Chondrocyte (in vitro differentiated cells): ENCODE measurements at regions not wholly inside any gene's neighbourhood (a gene's known extent, or its start where the extent isn't known, plus 50 kb on each side); places are given as distances from the start of the nearest gene placed in this dataset.
A peak's percentile ranks its signal among the peaks of the same experiment; 100 is the strongest.
"Not testable (repeated sequence)": the region's sequence is repeated elsewhere in the genome, so short reads cannot be mapped to it uniquely, and the experiment has no call there.

ENCODE experiments used
- DNase-seq: peaks from one replicate; pipeline ENCODE4 v3.0.0; 2021; ENCODE audit warnings: mixed read lengths, low spot score
- H3K27ac Mint-ChIP-seq: one replicate; pipeline ENCODE4 v1.8.0; 2021; ENCODE audit warnings: mild to moderate bottlenecking, moderate library complexity, mixed read lengths; ENCODE audit not compliant: unreplicated experiment
- H3K27me3 Mint-ChIP-seq: 2 replicates; pipeline ENCODE4 v1.8.0; 2021; ENCODE audit warnings: low read depth, mixed read lengths
- H3K36me3 Mint-ChIP-seq: 2 replicates; pipeline ENCODE4 v1.8.0; 2021; ENCODE audit warnings: low read depth, mixed read lengths
- H3K4me1 Mint-ChIP-seq: 2 replicates; pipeline ENCODE4 v1.8.0; 2021; ENCODE audit warnings: low read depth, mild to moderate bottlenecking, mixed read lengths
- H3K4me3 Mint-ChIP-seq: one replicate; pipeline ENCODE4 v1.8.0; 2021; ENCODE audit warnings: mild to moderate bottlenecking, moderate library complexity, mixed read lengths; ENCODE audit not compliant: unreplicated experiment
- H3K9me3 Mint-ChIP-seq: 2 replicates; pipeline ENCODE4 v1.8.0; 2021; ENCODE audit warnings: low read depth, mixed read lengths
- TF ChIP-seq, protein P1 (sequence below): fragments of 200-600 bp; sonication (generic); IDR thresholded peaks from 2 replicates; pipeline ENCODE4 v1.5.0; 2021; ENCODE audit warnings: antibody characterized with exemption, mild to moderate bottlenecking, moderate library complexity

DNA sequence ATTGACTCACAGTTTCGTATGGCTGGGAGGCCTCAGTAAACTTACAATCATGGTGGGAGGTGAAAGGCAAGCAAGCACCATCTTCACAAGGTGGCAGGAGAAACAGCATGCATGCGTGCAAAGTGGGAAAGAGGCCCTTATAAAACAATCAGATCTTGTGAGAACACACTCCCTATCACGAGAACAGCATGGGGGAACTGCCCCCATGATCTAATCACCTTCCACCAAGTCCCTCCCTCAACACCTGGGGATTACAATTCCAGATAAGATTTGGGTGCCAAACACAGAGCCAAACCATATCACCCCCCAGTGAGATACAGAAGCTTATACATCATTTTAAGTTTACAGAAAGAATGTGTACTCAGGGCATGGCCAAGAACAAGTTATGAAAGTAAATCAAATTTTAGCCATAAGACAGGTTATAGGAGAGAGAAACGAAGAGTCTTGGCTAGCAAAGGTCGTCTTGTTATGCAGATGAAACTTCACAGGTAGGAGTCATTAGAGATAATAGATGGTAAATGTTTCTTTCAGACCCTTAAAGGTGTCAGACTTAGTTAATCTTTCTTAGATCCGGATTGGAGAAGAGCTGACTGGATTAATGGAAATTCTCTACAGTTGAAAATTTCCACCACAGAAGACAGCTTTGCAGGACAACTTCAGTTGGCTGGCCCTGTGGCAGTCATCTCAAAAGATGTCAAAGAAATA lies 79.8 kb upstream of the SEL1L start:
- DNase-seq, result no peak
- Mint-ChIP-seq H3K4me3 (no peak overlapping the region), H3K36me3 (no peaks in the 10 kb centered on the region), H3K27ac (no peak overlapping the region), H3K27me3 (peaks cover 3% of the 10 kb centered on the region), H3K9me3 (peaks cover 2% of the 10 kb centered on the region), H3K4me1 (no peaks in the 10 kb centered on the region)
- TF ChIP-seq, protein P1, sequence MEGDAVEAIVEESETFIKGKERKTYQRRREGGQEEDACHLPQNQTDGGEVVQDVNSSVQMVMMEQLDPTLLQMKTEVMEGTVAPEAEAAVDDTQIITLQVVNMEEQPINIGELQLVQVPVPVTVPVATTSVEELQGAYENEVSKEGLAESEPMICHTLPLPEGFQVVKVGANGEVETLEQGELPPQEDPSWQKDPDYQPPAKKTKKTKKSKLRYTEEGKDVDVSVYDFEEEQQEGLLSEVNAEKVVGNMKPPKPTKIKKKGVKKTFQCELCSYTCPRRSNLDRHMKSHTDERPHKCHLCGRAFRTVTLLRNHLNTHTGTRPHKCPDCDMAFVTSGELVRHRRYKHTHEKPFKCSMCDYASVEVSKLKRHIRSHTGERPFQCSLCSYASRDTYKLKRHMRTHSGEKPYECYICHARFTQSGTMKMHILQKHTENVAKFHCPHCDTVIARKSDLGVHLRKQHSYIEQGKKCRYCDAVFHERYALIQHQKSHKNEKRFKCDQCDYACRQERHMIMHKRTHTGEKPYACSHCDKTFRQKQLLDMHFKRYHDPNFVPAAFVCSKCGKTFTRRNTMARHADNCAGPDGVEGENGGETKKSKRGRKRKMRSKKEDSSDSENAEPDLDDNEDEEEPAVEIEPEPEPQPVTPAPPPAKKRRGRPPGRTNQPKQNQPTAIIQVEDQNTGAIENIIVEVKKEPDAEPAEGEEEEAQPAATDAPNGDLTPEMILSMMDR, result no peak

DNA sequence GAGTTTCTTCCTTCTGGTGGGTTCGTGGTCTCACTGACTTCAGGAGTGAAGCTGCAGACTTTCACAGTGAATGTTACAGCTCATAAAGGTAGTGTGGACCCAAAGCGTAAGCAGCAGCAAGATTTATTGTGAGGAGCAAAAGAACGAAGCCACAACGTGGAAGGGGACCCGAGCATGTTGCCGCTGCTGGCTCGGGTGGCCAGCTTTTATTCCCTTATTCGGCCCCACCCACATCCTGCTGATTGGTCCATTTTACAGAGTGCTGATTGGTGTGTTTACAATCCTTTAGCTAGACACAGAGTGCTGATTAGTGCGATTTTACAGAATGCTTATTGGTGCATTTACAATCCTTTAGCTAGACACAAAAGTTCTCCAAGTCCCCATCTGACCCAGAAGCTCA lies 80.6 kb upstream of the SEL1L start:
- H3K27ac Mint-ChIP-seq, H3K4me1 Mint-ChIP-seq, DNase-seq, H3K36me3 Mint-ChIP-seq, H3K27me3 Mint-ChIP-seq, H3K9me3 Mint-ChIP-seq, H3K4me3 Mint-ChIP-seq: not testable (repeated sequence)

DNA sequence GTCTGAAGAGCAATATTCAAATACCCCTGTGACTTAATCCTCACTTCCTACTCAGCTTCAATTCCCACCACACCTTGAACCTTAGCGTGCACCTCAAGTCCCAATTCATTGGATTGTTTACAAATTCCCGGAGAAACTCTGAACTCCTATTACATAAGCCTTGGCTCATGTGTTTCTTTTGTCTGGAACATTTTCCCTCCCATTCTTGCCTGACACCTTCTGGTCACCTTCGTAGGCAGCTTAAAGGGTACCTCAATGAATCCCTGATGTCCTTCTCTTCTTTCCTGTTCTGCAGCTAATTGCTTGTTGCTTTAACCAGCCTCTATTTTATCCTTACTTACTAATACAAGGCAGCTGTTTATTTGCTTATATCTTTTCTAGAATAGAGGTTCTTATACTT lies 85.0 kb upstream of the SEL1L start:
- H3K36me3 Mint-ChIP-seq, result no peaks in the 10 kb centered on the region
- no peaks in the 10 kb centered on the region for H3K4me1 Mint-ChIP-seq
- no peak for DNase-seq
- peaks cover 3% of the 10 kb centered on the region for H3K27me3 Mint-ChIP-seq
- H3K9me3 Mint-ChIP-seq, result peaks cover 2% of the 10 kb centered on the region
- H3K4me3 Mint-ChIP-seq, result no peak overlapping the region
- TF ChIP-seq, protein P1, result no peak
- no peak overlapping the region for H3K27ac Mint-ChIP-seq

DNA sequence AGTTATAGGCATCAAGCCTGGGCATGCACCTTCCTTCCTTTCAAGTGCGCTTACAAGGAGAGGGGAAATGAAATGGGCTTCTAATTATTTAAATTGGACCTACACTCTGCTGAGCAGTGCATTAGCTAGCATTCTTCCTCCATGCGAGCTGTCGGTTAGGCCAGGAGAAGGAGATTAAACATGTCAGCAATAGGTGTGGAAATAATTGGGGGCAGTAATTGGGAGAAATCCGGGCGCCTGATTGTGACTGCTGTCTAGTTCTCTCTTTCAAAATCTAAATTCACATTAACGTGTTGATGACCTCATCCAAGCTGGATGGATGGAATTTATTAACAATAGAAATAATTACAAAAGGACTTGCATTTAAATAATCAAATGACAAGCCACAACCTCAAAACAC lies 86.2 kb upstream of the SEL1L start:
- no peak overlapping the region for H3K4me3 Mint-ChIP-seq
- peaks cover 5% of the 10 kb centered on the region for H3K27me3 Mint-ChIP-seq
- H3K9me3 Mint-ChIP-seq, result no peaks in the 10 kb centered on the region
- H3K36me3 Mint-ChIP-seq, result no peaks in the 10 kb centered on the region
- DNase-seq, result no peak
- H3K27ac Mint-ChIP-seq, result no peak overlapping the region
- TF ChIP-seq, protein P1, result no peak
- H3K4me1 Mint-ChIP-seq, result no peaks in the 10 kb centered on the region

DNA sequence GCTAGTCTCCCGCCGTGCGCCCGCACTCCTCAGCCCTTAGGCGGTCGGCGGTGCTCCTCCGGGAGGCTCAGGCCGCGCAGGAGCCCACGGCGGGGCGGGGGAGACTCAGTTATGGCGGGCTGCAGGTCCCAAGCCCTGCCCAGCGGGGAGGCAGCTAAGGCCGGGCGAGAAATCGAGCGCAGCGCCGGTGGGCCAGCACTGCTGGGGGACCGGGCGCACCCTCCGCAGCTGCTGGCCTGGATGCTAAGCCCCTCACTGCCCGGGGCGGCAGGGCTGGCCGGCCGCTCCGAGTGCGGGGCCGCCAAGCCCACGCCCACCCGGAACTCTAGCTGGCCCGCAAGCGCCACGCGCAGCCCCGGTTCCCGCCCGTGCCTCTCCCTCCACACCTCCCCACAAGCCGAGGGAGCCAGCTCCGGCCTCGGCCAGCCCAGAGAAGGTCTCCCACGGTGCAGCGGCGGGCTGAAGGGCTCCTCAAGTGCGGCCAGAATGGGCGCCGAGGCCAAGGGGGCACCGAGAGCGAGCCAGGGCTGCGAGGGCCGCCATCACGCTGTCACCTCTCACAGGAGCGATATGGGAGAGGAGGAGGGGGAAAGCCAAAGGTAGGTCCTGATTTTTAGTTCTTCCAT lies 90.2 kb upstream of the SEL1L start:
- not testable (repeated sequence) for H3K27me3 Mint-ChIP-seq, H3K4me1 Mint-ChIP-seq, DNase-seq, H3K4me3 Mint-ChIP-seq, H3K27ac Mint-ChIP-seq, H3K36me3 Mint-ChIP-seq, H3K9me3 Mint-ChIP-seq

DNA sequence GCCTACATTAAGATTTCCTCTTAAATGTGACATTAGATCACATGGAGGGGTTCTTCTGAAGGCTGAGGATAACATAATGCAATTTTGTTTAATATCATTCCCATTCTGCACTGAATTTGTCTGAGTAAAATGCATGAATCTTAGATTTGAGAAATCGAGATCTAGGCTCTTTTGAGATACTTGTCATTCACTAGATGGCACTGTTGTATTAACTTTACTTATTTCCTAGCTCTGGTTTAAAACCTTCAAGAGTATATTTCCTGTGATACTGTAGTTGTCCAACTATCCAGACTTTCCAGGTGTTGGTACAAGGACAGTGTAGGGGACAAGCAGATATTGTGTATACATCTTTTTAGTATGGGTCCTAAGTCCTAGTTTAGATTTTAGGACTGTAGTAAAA lies 91.7 kb upstream of the SEL1L start:
- Mint-ChIP-seq H3K4me1 (no peaks in the 10 kb centered on the region), H3K4me3 (no peak overlapping the region), H3K27me3 (peaks cover 10% of the 10 kb centered on the region), H3K27ac (no peak overlapping the region), H3K9me3 (no peaks in the 10 kb centered on the region), H3K36me3 (no peaks in the 10 kb centered on the region)
- DNase-seq, result no peak
- TF ChIP-seq, protein P1, result peak; percentile 79
